GM18526 (cell line): ENCODE measurements at regions not wholly inside any gene's neighbourhood (a gene's known extent, or its start where the extent isn't known, plus 50 kb on each side); places are given as distances from the start of the nearest gene placed in this dataset.

Experiments used
- POLR2A ChIP-seq: IDR thresholded peaks from 3 replicates; pipeline ENCODE4 v1.6.1; 2011; ENCODE audit not compliant: insufficient read length; ENCODE audit errors: extremely low read depth

- no peak for TF ChIP-seq POLR2A
Observed at GRCh38 chr14:34329301-34329700, 132.7 kb downstream of the SPTSSA start.

GRCh38 chr14:34328178-34328577 is 133.9 kb downstream of the SPTSSA start:
- TF ChIP-seq POLR2A, result no peak

- TF ChIP-seq POLR2A, result no peak
Observed at GRCh38 chr14:34325493-34325892, 136.5 kb downstream of the SPTSSA start.

GRCh38 chr14:34324363-34324795 is 137.7 kb downstream of the SPTSSA start:
- no peak for TF ChIP-seq POLR2A

- no peak for TF ChIP-seq POLR2A
Observed at GRCh38 chr14:34322940-34323418, 139.1 kb downstream of the SPTSSA start.

GRCh38 chr14:34319140-34319539 is 142.9 kb downstream of the SPTSSA start:
- no peak for TF ChIP-seq POLR2A

GRCh38 chr14:34318014-34318413 is 144.0 kb downstream of the SPTSSA start:
- no peak for TF ChIP-seq POLR2A

GRCh38 chr14:34310724-34311123 is 151.3 kb downstream of the SPTSSA start:
- no peak for TF ChIP-seq POLR2A

GRCh38 chr14:34303811-34304210 is 158.2 kb downstream of the SPTSSA start:
- no peak for TF ChIP-seq POLR2A

- no peak for TF ChIP-seq POLR2A
Observed at GRCh38 chr14:34302654-34303053, 159.4 kb downstream of the SPTSSA start.

- TF ChIP-seq POLR2A, result no peak
Observed at GRCh38 chr14:34300882-34301734, 160.9 kb downstream of the SPTSSA start.

- TF ChIP-seq POLR2A, result no peak
Observed at GRCh38 chr14:34300330-34300729, 161.7 kb downstream of the SPTSSA start.

GRCh38 chr14:34299360-34299759 is 162.7 kb downstream of the SPTSSA start:
- TF ChIP-seq POLR2A, result no peak

GRCh38 chr14:34297786-34298520 is 164.1 kb downstream of the SPTSSA start:
- no peak for TF ChIP-seq POLR2A

GRCh38 chr14:34283590-34283989 is 178.4 kb downstream of the SPTSSA start:
- TF ChIP-seq POLR2A, result no peak

GRCh38 chr14:34277191-34277590 is 184.8 kb downstream of the SPTSSA start:
- TF ChIP-seq POLR2A, result no peak

GRCh38 chr14:34275530-34275929 is 186.5 kb downstream of the SPTSSA start:
- TF ChIP-seq POLR2A, result no peak

GRCh38 chr14:34275078-34275477 is 187.0 kb downstream of the SPTSSA start:
- no peak for TF ChIP-seq POLR2A
